Ammon's horn (tissue), 1 donor: ENCODE measurements at regions not wholly inside any gene's neighbourhood (a gene's known extent, or its start where the extent isn't known, plus 50 kb on each side); places are given as distances from the start of the nearest gene placed in this dataset.
A peak's percentile ranks its signal among the peaks of the same experiment; 100 is the strongest.
"Not testable (repeated sequence)": the region's sequence is repeated elsewhere in the genome, so short reads cannot be mapped to it uniquely, and the experiment has no call there.

Experiments used
- DNase-seq: peaks from one replicate; pipeline ENCODE4 v3.0.0-alpha.2; 2016; ENCODE audit warnings: low spot score

GRCh38 chr11:57871231-57871630 lies 109.6 kb downstream of the CTNND1 start:
- no peak for DNase-seq

- no peak for DNase-seq
Observed at GRCh38 chr11:57873196-57873911, 111.8 kb downstream of the CTNND1 start.

DNA sequence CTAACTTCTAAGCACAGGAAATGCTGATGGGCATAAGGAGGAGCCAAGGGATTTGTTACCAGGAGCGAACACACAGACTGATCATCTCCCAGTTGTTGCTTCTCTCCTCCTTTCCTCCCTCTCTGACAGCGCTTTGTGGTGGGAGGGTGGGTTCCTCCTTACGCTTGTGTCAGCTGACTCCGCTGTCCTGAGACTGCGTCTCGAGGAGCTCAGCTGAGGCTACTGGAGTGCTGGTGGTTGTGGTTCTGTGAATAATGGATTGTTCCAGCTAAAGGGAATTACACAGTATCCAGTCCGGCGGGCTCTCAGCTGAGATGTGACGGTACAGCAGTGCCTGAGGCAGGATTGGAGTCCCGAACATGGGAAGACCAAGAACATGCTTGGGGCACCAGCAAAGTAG lies 113.4 kb downstream of the CTNND1 start:
- DNase-seq, result no peak

DNA sequence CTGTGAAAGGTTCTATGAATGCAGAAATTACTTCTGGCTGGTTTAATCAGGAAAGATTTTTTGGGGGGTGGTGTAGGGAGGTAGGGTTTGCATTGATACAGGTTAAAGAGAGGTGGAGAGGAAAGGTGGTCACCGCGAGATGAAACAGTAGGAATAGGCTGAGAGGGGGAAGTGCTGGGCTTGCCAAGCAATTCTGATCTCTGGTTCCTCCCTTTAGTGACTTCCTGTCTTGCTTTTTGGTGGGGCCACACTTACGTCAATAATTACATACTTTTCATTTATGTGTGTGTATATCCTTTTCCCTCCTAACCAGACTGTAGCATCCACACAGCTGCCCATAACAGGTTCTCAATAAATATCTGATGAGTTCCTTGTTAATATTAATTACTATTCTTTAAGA lies 120.0 kb downstream of the CTNND1 start:
- DNase-seq, result no peak

DNA sequence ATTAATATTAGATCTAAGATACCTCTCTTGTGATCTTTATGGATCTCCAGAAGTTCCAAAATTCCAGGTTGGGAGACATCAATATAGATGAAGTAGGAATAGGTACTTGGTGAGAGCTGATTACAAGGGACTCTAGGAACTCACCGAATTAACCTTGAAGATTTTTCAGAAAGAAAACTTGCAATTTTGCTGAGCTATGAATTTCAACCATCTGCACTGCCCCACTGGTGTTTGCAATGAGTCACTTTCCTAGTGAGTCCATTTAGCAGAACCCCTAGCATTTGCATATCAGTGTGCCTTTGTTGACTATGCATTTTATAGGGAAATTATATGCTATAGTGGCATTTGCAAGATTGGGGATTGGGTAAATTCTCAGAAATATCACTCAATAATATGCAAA lies 122.0 kb downstream of the CTNND1 start:
- no peak for DNase-seq

- DNase-seq, result no peak
Observed at GRCh38 chr11:57885298-57886050, 123.9 kb downstream of the CTNND1 start.

DNA sequence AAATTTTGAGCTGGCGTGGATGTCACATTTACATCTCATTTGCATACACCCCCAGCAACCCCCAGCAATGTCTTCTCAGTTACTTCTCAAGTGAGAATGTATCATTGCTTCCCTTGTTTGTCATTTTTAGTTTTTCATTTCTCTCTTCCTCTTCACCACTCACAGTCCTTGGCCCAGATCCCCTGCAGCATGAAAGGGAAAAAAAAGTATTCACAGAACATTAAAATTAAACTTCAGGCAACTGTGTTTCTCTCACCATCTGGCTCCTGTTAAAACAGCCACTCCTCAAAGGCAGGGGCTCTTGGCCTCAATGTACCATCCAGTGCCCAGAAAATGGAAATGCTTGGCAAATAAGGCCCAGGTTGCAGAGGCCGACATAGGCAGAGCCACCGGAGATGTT lies 126.8 kb downstream of the CTNND1 start:
- no peak for DNase-seq

DNA sequence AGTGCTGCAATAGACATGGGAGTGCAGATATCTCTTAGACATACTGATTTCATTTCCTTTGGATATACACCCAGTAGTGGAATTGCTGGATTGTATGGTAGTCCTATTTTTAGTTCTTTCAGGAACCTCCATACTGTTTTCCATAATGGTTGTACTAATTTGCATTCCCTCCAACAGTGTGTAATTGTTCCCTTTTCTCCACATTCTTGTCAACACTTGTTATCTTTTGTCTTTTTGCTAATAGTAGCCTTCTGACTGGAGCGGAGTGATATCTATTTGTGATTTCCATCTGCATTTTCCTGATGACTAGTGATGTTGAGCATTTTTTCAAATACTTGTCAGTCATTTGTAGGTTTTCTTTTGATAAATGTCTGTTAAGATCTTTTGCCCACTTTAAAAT lies 128.9 kb downstream of the CTNND1 start:
- DNase-seq, result no peak

- not testable (repeated sequence) for DNase-seq
Observed at GRCh38 chr11:57893200-57893599, 130.5 kb upstream of the OR9Q1 start.

GRCh38 chr11:57896361-57897145 lies 127.1 kb upstream of the OR9Q1 start:
- DNase-seq, result no peak

DNA sequence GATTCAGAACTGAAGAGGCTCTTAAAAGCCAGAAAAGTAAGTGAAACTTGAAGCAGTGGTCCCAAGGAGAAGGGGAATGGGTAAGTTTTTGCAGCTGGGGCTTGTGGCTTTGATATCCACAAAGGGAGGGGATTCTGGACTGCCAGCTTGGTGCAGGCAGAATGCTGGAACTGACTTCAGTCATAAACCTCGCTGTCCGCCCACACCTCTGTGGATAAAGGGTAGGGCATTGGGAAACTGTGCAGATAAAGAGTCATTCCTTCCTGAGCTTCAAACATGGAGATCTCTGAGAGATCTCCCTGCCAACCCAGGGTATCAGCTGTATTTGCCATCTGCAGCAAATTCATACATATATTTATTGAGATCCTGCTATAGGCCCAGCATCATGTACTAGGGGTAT lies 124.3 kb upstream of the OR9Q1 start:
- DNase-seq, result no peak

DNA sequence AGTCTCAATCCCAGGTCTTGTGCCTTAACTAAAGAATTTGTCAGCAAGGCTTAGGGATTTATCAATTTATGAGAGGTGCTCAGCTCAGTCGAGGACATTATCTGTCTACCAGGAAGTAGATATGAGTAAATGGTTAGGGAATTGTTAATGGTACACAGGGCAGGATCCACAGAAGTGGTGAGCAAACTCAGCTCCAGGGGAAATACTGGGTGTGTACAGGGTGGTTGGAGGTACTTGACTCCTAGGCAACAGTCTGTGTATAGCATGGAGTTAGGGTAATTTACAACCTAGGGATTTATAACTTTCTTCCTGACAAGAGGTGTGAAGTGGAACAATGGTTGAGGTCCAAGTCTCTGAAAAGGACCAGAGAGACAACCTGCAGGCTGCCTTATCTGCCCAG lies 123.4 kb upstream of the OR9Q1 start:
- DNase-seq, result no peak

GRCh38 chr11:57901278-57901677 lies 122.4 kb upstream of the OR9Q1 start:
- DNase-seq, result no peak

- no peak for DNase-seq
Observed at GRCh38 chr11:57901756-57902155, 121.9 kb upstream of the OR9Q1 start.

DNA sequence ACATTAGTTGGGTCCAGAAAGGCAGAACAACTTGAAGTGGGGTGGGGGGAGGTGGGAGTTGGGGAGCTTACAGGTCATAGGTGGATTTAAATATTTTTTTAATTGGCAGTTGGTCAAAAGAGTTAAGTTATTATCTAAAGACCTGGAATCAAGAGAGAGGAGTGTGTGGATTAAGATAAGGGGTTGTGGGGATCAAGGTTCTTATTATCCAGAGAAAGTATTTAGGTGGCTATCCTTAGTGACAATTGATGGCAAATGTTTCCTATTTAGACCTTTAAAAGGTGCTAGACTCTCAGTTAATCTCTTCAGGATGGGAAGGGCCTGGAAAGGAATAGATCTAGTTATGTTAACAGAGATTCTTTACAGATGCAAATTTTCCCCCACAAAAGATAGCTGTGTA lies 120.7 kb upstream of the OR9Q1 start:
- no peak for DNase-seq

- DNase-seq, result peak; percentile 48
Observed at GRCh38 chr11:57903441-57904123, 120.1 kb upstream of the OR9Q1 start.

GRCh38 chr11:57904376-57904775 lies 119.3 kb upstream of the OR9Q1 start:
- no peak for DNase-seq

GRCh38 chr11:57905439-57905838 lies 118.2 kb upstream of the OR9Q1 start:
- DNase-seq, result no peak

- not testable (repeated sequence) for DNase-seq
Observed at GRCh38 chr11:57908399-57908798, 115.3 kb upstream of the OR9Q1 start.

DNA sequence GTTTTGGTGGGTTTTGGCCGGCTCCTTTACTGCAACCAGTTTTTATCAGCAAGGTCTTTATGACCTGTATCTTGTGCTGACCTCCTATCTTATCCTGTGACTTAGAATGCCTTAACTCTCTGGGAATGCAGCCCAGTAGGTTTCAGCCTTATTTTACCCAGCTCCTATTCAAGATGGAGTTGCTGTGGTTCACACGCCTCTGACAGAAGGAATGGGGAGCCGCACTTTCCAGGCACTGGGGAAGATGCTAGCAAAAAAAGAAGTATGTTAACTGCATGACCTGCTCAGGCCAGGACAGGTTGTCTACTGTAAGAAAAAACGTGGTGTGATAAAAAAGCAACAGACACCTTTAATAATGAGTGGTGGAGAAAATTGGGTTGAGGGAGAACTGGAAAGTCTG lies 112.2 kb upstream of the OR9Q1 start:
- DNase-seq, result not testable (repeated sequence)

- no peak for DNase-seq
Observed at GRCh38 chr11:57913715-57914704, 109.7 kb upstream of the OR9Q1 start.
